ENCODE measurements at regions not wholly inside any gene's neighbourhood (a gene's known extent, or its start where the extent isn't known, plus 50 kb on each side); places are given as distances from the start of the nearest gene placed in this dataset.
"Not testable (repeated sequence)": the region's sequence is repeated elsewhere in the genome, so short reads cannot be mapped to it uniquely, and the experiment has no call there.

DNA sequence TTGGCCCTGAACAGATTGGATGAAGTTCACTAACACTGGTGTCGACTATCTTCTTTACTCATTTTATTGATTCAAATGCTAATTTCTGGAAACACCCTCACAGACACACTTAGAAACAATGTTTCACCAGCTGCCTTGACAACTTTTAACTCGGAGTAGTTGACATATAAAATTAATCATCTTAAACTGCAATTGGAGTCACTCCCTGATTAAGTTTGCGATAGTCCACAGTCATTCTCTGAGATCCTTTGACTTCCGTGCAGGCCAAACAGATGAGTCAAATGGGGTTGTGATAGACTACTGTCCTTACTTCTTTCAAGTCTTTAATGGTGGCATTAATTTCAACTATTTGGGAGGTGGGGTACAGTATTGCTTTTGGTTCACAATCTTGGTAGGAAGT is 114.4 kb upstream of the PCSK1 start:
- Histone ChIP-seq H3K4me1 (no peaks in the 10 kb centered on the region), H3K4me3 (no peak overlapping the region), H3K27me3 (no peaks in the 10 kb centered on the region), H3K27ac (no peak overlapping the region), H3K36me3 (no peaks in the 10 kb centered on the region), H3K9me3 (no peaks in the 10 kb centered on the region)
- 67 to 73% methylated on average over 4 of the region's 4 CpGs for whole genome bisulfite sequencing, 2 donors
- TF ChIP-seq POLR2A (IDR thresholded peaks at IDR 0.05): no peak
- no peak for TF ChIP-seq CTCF (IDR thresholded peaks at IDR 0.05)
- DNase-seq: no peak
- intact Hi-C loops (cut with DNase I): no loop called here

- H3K9me3 ChIP-seq: no peaks in the 10 kb centered on the region
- no peak overlapping the region for H3K4me3 ChIP-seq
- H3K27me3 ChIP-seq: no peaks in the 10 kb centered on the region
- intact Hi-C loops (cut with DNase I): no loop called here
- WGBS, 2 donors: 35 to 61% methylated on average over 2 of the region's 2 CpGs
- DNase-seq: no peak
- no peaks in the 10 kb centered on the region for H3K4me1 ChIP-seq
- no peaks in the 10 kb centered on the region for H3K36me3 ChIP-seq
- TF ChIP-seq CTCF (IDR thresholded peaks at IDR 0.05) (no peak), POLR2A (IDR thresholded peaks at IDR 0.05) (no peak)
- H3K27ac ChIP-seq: no peak overlapping the region
These were observed 113.3 kb upstream of the CAST start for GRCh38 chr5:96548905-96549304.

DNA sequence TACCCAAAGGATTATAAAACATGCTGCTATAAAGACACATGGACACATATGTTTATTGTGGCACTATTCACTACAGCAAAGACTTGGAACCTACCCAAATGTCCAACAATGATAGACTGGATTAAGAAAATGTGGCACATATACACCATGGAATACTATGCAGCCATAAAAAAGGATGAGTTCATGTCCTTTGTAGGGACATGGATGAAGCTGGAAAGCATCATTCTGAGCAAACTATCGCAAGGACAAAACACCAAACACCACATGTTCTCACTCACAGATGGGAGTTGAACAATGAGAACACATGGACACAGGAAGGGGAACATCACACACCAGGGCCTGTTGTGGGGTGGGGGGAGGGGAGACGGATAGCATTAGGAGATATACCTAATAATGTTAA is 101.3 kb upstream of the CAST start:
- H3K4me1 ChIP-seq; intact Hi-C loops (cut with DNase I); H3K27ac ChIP-seq; H3K27me3 ChIP-seq; DNase-seq; H3K36me3 ChIP-seq; H3K9me3 ChIP-seq; H3K4me3 ChIP-seq: not testable (repeated sequence)
- WGBS, 2 donors: 83 to 88% methylated on average over 2 of the region's 2 CpGs

DNA sequence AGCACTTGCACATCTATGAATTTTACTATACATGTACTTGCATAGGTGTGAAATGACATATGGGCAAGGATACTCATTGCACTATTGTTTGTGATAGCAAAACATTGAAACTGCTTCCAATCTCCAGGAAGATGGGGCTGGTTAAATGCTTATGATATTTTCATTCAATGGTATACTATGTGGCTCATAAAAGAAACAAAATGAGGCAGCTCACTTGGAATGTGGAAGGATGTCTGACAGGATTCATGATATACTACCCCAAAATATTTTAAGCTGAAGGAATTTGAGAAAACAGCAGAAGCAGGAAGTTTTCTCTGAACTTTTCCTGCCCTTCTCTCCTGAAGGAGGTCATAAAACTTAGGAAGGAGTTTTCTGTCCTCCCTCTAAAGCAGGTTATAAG is 99.6 kb upstream of the CAST start:
- Histone ChIP-seq H3K9me3 (no peaks in the 10 kb centered on the region), H3K36me3 (no peaks in the 10 kb centered on the region), H3K4me3 (no peak overlapping the region), H3K27ac (no peak overlapping the region), H3K4me1 (peaks cover 0 to 16% (median 8%) of the 10 kb centered on the region in 3 donors), H3K27me3 (no peaks in the 10 kb centered on the region)
- DNase-seq: no peak
- intact Hi-C loops (cut with DNase I): no loop called here
- TF ChIP-seq POLR2A (IDR thresholded peaks at IDR 0.05) (no peak), CTCF (IDR thresholded peaks at IDR 0.05) (no peak)

- H3K27ac ChIP-seq: no peak overlapping the region
- DNase-seq: no peak
- WGBS, 2 donors: 85 to 90% methylated on average over 3 of the region's 3 CpGs
- no peaks in the 10 kb centered on the region for H3K9me3 ChIP-seq
- peaks cover 0 to 16% (median 8%) of the 10 kb centered on the region in 3 donors for H3K4me1 ChIP-seq
- TF ChIP-seq POLR2A (IDR thresholded peaks at IDR 0.05): no peak
- no peaks in the 10 kb centered on the region for H3K36me3 ChIP-seq
- H3K4me3 ChIP-seq: no peak overlapping the region
- intact Hi-C loops (cut with DNase I): no loop called here
- H3K27me3 ChIP-seq: no peaks in the 10 kb centered on the region
These were observed 98.4 kb upstream of the CAST start for GRCh38 chr5:96563816-96564215.

DNA sequence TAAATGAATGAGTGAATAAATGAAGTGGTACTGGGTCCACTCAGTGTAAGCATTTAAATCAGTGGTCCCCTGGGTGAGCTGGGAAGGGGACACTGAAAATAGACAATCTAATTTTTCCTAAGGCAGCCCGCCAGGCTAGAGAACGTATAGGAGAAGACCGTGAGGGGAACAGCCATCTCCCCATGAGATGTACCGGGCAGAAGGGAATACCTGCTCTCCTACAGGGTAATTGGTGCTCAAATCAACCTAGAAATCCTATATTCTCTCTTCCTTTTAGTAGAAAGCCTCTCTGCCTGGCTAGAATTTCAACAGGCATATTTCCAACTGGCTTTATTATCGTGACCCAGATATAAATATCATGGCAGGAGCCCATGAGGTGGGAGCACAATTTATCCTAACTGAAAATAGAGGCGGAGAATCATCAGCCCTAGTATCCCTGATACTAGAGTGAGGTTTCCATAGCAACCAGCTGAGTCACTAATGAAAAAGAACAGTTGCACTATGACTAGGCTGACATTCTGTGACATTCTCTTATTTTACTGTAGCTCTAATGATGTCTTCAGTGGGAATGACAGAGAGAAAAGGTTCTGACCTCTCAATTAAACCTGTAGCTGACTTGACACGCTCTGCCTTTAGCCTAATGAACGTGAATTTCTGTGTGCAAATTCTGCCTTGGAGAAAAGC is 96.5 kb upstream of the CAST start:
- Histone ChIP-seq H3K36me3 (no peaks in the 10 kb centered on the region), H3K4me1 (peaks cover 0 to 16% (median 8%) of the 10 kb centered on the region in 3 donors), H3K4me3 (no peak overlapping the region), H3K27ac (no peak overlapping the region), H3K9me3 (no peaks in the 10 kb centered on the region), H3K27me3 (no peaks in the 10 kb centered on the region)
- 51 to 58% methylated on average over 7 to 8 of the region's 8 CpGs for WGBS, 2 donors
- intact Hi-C loops (cut with DNase I): no loop called here
- no peak for DNase-seq
- TF ChIP-seq POLR2A (IDR thresholded peaks at IDR 0.05): no peak
- TF ChIP-seq CTCF (IDR thresholded peaks at IDR 0.05): no peak

Data from esophagus squamous epithelium (tissue), 5 donors.